Liver (tissue), 3 donors: ENCODE measurements at regions not wholly inside any gene's neighbourhood (a gene's known extent, or its start where the extent isn't known, plus 50 kb on each side); places are given as distances from the start of the nearest gene placed in this dataset.

Source experiments
- FOXA1 ChIP-seq: IDR thresholded peaks from 2 replicates; pipeline ENCODE4 v1.6.1; 2016; ENCODE audit warnings: antibody characterized with exemption
- GABPA ChIP-seq, 2 donors: IDR thresholded peaks in 1 of 2; conservative IDR thresholded peaks in 1 of 2; 2 replicates each; pipeline ENCODE4 v1.6.1; 2016; ENCODE audit warnings: antibody characterized with exemption in 2 of 2, mild to moderate bottlenecking in 1 of 2, moderate library complexity in 1 of 2
- REST ChIP-seq: IDR thresholded peaks from 2 replicates; pipeline ENCODE4 v1.6.1; 2016; ENCODE audit warnings: antibody characterized with exemption, mild to moderate bottlenecking
- SP1 ChIP-seq: IDR thresholded peaks from 2 replicates; pipeline ENCODE4 v1.6.1; 2018; ENCODE audit warnings: antibody characterized with exemption, mild to moderate bottlenecking
- TF ChIP-seq, protein P1 (sequence below): fragments of 150-350 bp; IDR thresholded peaks from 2 replicates; pipeline ENCODE4 v1.5.1; 2017; ENCODE audit warnings: improper control_type of control experiment, low read depth, low read length; ENCODE audit not compliant: missing input control
- TF ChIP-seq, protein P2 (sequence below): IDR thresholded peaks from 2 replicates; pipeline ENCODE4 v1.6.1; 2016; ENCODE audit warnings: antibody characterized with exemption
- donor health status: healthy.
- donor health status: healthy.

- TF ChIP-seq, protein P1, sequence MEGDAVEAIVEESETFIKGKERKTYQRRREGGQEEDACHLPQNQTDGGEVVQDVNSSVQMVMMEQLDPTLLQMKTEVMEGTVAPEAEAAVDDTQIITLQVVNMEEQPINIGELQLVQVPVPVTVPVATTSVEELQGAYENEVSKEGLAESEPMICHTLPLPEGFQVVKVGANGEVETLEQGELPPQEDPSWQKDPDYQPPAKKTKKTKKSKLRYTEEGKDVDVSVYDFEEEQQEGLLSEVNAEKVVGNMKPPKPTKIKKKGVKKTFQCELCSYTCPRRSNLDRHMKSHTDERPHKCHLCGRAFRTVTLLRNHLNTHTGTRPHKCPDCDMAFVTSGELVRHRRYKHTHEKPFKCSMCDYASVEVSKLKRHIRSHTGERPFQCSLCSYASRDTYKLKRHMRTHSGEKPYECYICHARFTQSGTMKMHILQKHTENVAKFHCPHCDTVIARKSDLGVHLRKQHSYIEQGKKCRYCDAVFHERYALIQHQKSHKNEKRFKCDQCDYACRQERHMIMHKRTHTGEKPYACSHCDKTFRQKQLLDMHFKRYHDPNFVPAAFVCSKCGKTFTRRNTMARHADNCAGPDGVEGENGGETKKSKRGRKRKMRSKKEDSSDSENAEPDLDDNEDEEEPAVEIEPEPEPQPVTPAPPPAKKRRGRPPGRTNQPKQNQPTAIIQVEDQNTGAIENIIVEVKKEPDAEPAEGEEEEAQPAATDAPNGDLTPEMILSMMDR = no peak
- TF ChIP-seq SP1 = no peak
- TF ChIP-seq FOXA1 = no peak
- TF ChIP-seq REST = no peak
- TF ChIP-seq, protein P2, sequence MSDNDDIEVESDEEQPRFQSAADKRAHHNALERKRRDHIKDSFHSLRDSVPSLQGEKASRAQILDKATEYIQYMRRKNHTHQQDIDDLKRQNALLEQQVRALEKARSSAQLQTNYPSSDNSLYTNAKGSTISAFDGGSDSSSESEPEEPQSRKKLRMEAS = no peak
- TF ChIP-seq GABPA (IDR thresholded peaks at IDR 0.05 in 1 of 2, conservative IDR thresholded peaks at IDR 0.05 in 1 of 2) = no peak
Measured at GRCh38 chr3:5774337-5774736, 586.8 kb downstream of the EDEM1 start.
